GM18520 (cell line): ENCODE measurements at regions not wholly inside any gene's neighbourhood (a gene's known extent, or its start where the extent isn't known, plus 50 kb on each side); places are given as distances from the start of the nearest gene placed in this dataset.
"Not testable (repeated sequence)": the region's sequence is repeated elsewhere in the genome, so short reads cannot be mapped to it uniquely, and the experiment has no call there.

Experiments
- ATAC-seq: cut with Tn5 transposase; IDR thresholded peaks from one replicate; pipeline ENCODE4 v1.9.1; 2021; ENCODE audit not compliant: unreplicated experiment

DNA sequence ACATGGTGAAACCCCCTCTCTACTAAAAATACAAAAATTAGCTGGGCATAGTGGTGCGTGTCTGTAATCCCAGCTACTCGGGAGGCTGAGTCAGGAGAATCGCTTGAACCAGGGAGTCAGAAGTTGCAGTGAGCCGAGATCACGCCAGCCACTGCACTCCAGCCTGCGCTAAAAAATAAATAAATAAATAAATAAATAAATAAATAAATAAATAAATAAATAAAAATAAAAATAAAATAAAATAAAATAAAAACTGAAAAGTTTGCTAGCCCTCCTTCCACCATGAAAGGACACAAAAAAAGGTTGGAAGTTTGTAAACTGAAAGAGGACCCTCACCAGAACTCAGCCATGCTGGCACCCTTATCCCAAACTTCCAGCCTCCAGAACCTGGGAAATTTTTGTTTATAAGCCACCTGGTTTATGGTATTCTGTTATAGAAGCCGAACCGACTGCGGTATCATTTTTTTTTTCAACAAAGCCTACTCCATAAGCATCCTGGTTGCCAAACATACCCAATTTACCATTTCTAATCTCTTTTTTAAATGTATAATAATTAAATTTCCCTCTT is 448.2 kb downstream of the SEMA3D start:
- ATAC-seq, result no peak

DNA sequence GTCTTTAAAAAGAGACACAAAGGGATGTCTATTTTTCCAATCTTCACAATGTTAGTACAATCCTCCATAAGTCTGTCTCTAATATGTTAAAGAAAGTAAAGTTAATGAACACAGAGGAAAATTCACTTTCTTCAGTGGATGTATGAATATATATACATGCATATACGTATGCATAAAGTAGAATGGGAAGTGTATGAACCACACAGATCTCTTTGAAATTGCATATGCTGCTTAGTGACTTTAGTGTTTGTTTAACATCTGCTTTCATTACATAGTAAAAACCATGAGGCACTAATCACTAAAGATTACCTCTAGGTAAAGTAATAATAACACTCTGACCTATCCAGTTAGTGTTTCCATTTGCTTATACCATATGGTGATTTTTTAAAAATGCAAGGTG is 451.2 kb downstream of the SEMA3D start:
- ATAC-seq, result no peak

DNA sequence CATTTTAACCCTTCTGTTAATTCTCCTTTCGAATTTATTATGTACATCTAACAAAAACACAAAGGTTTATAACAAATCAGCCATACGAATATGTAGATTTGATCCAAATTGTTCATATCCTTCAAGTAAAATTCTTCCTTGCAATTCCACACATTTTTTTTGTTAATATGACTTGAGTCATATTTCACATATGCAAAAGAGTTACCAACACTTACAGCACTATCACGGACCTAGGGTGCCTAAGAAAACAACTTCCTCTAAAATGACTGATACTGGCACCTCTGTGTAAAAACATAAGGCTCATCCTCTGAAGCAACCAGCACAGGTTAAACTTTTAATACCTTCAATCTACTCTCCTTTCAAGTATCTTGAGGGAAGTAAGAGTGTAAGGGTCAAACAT is 451.8 kb downstream of the SEMA3D start:
- ATAC-seq, result no peak

DNA sequence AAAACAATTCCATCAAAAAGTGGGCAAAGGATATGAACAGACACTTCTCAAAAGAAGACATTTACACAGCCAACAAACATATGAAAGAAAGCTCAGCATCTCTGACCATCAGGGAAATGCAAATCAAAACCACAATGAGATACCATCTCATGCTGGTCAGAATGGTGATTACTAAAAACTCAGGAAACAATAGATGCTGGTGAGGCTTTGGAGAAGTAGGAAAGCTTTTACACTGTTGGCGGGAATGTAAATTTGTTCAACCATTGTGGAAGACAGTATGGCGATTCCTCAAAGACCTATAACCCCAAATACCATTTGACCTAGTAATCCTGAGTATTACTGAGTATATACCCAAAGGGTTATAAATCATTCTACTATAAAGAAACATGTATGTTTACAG is 452.9 kb downstream of the SEMA3D start:
- ATAC-seq, result not testable (repeated sequence)

DNA sequence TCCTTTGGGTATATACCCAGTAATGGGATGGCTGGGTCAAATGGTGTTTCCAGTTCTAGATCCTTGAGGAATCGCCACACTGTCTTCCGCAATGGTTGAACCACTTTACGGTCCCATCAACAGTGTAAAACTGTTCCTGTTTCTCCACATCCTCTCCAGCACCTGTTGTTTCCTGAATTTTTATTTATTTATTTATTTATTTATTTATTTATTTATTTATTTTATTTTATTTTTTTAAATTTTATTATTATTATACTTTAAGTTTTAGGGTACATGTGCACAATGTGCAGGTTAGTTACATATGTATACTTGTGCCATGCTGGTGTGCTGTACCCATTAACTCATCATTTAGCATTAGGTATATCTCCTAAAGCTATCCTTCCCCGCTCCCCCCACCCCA is 456.0 kb downstream of the SEMA3D start:
- not testable (repeated sequence) for ATAC-seq

DNA sequence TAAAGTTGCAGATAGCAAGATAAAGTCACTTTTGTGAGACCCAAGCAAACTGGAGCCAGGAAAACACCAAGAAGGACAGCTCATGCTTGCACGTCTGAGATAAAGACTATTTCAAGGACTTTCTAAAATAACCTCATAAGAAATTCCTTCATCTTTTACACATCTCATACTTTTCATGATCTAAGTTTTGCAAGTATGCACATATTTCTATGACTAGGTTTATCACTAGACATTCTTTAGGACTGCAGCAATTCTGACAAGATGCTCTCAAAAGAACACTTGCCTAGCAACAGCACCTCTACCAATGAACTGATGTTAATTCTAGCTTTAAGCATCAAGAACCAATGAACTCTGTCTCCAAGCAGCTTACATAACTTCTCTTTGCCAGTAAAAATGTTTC is 457.6 kb downstream of the SEMA3D start:
- no peak for ATAC-seq

DNA sequence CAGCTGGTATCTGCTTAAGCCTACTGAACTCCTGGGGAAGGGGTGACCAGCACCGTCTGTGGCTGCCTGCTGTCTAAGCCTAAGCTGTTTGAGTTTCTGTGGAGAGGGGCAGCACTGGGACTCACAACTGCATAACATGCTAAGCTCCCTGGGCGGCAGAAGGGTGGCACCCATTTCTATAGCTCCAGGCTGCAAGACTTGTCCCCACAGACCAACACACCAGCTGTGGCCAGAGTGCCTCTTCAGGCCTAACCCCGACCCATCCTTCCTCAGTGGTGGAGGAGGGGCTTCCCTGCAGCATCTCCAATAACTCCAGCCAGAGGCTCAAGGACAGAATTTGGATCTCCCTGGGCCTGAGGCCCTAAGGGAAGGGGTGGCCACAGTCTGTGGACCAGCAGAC is 464.1 kb downstream of the SEMA3D start:
- no peak for ATAC-seq

DNA sequence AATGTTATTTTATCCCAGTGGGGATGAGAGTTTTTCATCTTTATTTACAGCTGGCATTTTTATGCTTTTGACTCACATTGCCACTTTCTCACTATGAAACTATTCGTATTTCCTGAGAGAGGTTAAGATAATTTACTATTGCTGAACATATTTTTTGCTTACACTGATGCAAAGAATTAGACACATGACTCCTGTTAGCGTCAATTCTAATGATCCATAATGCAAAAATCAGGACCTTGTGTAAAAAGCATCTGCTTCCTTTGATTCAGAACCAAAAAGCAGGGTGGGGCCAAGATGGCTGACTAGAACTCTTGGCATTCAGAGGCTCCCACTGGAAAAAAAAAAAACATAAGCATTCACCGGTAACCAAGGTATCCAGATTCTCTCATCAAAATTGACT is 464.8 kb downstream of the SEMA3D start:
- no peak for ATAC-seq

DNA sequence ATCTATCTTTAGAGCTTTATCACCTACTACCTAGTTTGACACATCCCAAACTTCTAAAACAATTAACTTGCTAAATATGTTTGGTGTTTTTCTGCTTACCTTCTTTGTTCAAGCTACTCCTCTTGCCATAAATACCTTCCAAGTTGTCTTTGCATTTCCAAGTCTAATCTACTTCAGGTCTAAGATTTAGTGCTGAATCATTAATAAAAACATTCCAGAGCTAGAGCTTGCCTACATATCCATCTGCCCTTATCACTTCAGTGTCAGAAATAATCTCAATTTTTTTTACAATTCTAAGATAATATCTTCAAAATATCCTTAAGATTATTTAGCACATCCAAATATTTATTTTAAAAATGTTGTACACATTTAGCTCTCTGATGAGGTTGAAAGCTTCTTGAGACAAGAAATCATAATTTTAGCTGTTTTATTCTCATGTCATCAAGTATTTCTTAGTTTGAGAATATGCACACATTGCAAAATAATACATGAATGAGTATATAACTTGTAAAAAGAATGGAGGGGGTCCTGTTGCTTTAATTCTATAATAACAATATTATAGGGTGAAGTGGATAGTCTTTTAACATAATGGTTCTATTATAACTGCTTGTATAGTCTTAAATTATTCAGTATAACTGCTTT is 466.3 kb downstream of the SEMA3D start:
- ATAC-seq, result no peak

DNA sequence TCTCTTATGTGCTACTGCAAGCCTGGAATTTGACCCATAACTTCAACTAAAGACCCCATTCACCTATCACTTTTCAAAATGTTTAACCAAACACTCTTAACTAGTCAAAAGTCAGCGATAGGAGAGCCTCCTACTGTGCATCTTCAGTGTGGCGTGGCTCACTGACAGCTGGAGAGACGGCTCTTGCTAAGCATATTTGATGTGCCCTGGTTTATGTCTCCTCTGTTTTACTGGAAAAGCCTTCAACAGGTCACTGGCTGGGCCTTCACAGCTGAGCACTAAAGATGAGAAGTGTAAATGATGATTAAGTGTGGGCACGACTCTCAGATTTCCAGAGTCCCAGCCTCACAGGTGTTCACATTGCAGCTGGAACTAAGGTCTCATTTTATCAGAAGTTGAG is 472.1 kb downstream of the SEMA3D start:
- no peak for ATAC-seq

DNA sequence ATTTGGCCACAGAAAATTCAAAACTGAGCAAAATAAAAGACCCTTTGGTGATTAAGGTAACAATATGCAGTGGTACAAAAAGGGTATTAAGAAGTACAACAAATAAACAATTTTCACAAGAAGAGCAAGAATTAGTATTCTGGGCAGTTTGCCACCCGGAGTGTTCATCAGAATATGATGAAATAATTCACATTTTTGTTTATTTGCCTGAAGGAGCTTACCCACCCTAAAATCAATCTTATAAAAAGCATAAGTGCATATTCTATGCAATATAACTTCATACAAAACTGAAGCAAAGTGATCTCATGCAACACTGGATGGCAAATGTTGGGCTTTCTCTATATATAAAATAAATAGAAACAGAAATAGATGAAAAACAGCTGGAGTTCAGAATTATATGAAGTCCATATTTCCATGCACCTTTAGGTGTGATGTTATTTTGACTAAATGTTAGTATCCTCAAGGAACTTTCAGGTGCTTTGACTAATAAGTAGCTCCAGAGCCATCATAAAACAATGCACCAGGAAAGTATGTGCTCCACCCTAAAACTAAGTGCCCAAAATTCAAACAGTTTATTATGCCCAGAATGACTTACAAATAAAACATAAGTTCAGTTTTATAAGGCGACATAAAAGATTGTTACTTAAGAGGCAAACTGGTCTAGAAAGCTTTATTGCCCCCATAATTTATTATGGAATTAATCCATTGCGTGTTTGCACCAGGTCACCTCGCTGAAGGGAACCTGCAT is 474.3 kb downstream of the SEMA3D start:
- no peak for ATAC-seq

DNA sequence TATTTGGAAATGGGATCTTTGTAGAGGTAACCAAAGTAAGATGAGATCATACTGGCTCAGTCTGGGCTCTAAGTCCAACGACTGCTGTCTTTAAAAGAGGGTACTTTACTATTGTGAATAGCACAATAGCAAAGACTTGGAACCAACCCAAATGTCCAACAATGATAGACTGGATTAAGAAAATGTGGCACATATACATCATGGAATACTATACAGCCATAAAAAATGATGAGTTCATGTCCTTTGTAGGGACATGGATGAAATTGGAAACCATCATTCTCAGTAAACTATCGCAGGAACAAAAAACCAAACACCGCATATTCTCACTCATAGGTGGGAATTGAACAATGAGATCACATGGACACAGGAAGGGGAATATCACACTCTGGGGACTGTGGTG is 476.3 kb downstream of the SEMA3D start:
- ATAC-seq, result not testable (repeated sequence)

DNA sequence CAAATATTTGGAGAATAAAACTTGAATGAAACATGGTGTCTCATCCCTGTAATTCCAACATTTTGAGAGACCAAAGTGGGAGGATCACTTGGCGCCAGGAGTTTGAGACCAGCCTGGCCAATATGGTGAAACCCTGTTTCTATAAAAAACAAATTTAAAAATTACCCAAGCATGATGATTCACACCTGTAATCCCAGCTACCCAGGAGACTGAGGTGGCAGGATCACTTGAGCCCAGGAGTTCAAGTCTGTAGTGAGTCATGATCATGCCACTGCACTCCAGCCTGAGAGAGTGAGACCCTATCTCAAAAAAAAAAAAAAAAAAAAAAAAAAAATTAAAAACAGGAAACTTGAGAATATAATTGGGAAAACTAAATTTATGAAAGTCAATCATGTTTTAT is 481.1 kb downstream of the SEMA3D start:
- no peak for ATAC-seq

DNA sequence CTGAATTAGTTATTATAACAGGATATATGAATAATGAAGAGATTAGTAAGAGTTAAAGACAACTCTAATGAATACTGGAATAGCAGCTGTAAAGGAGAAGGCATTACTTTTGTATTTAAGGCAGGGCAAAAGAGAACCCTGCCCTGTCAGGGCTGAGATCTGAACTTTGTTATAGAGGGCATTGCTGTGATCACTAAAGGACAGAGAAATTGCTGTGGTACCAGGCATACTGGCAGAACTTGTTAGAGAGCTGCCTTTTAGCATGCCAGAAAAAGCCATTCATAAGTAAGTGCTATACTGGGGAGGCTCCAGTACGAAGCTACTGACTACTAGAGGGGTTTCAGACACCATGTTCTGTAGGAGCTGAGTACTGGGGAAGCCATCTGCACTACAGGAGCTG is 481.8 kb downstream of the SEMA3D start:
- ATAC-seq, result no peak

DNA sequence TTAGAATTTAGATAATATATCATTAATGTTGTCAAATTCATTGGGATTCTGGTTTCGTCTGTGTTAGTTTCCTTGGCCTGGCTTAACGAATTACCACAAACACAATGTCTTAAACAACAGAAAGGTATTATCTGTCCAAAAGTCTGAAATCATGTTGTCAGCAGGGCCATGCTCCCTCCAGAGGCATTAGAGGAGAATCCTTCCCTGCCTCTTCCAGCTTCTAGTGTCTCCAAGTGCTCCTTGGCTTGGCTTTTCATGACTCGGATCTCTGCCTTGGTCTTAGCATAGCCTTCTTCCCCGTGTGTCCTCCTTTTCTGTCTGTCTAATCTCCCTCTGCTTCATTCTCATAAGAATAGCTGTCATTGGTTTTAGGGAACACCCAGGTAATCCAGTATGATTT is 482.5 kb downstream of the SEMA3D start:
- ATAC-seq, result no peak

DNA sequence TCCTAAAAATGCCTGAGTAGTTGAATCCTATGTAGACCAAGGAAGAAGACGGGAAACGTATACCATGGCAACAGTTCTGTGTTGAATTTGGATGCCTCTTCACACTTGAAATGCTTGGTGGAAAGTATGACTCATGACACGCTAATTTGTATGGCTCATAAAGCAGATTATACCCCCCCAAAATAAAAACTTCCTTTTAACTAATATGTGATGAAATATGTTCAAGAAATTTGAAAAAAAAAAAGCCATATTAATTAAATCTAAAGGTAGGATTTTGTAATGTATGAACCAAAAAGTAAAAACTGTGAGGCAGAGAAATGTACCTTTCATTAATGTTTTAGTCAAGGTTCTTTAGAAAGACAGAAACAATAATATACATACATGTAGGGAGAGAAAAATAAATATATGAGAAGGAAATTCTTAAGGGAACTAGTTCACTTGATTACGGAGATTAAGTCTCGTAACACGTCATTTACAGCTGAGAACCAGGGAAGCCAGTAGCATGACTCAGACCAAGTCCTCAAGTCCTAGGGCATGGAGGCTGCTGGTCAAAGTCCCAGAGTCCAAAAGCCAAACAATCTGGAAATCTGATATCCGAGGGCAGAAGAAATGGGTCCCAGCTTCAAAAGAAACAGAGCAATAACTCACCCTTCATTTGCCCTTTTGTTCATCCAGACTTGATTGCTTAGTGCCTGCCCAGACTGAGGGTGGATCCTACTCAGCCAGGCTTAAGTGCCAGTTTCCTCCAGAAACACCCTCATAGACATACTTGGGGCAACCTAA is 485.1 kb downstream of the SEMA3D start:
- ATAC-seq, result no peak

DNA sequence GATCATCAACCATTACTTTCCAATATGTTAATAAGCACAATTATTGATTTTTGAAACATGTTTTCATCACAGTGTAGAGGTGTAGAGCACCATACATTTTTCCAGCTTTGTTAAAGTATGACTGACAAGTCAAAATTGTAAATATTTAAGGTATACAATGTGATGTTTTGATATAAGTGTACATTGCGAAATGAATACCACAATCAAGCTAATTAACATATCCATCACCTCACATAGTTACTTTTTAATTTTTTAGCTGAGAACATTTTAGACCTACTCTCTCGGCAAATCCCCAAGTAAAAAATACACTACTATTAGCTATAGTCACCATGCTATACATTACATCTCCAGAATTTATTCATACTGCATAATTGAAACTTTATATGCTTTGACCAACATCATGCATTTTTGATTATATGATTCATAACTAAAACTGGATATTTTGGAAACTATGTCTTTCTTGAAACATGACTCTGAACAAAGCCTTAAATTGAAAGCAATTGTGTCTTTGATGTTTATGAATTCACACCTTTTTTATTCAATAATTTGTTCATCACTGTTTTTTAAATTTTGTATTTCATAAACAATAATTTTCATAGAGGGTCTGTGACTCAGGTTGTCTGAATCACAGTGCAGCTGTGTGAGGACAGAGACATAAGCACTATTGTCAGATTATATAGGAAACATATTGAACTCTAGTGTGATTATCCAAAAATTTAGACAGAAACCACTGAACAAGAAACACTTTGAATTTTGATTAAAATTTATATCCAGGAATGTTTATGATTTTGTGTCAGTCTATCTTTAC is 486.1 kb downstream of the SEMA3D start:
- no peak for ATAC-seq

DNA sequence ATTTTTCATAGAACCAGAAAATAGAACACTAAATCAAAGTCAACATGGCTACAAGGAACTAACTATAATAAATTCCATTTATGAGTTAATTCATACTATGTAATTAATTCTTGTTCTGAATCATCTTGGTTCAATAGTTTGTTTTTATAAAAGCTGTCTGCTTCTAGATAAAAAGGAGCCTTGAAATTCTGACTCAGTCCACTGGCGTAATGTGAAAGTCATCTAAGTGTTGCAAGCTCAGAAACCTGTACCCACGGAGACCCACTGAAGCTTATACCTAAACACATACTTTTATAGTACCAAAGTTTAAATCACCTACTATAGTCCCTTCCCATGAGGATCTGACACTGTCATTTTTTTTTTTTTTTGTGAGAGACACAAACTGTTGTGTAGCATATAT is 489.4 kb downstream of the SEMA3D start:
- no peak for ATAC-seq

DNA sequence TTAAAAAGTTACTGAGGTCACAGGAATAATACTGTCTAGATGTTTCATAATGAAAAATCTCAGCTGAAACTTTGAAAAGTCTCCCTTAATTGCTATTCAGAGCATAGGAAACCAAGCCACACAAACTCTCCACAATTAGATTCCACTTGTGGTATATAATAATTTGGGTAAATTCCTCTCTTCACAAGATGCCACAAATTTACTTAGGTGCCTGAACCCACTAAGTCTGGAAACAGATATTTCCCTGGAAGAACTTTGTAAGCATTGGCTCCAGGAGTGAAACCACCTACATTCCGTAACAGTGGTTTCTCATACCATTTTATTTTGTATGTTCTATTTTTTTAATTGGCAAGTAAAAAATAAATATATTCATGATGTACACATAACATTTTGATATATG is 493.4 kb downstream of the SEMA3D start:
- ATAC-seq, result no peak

DNA sequence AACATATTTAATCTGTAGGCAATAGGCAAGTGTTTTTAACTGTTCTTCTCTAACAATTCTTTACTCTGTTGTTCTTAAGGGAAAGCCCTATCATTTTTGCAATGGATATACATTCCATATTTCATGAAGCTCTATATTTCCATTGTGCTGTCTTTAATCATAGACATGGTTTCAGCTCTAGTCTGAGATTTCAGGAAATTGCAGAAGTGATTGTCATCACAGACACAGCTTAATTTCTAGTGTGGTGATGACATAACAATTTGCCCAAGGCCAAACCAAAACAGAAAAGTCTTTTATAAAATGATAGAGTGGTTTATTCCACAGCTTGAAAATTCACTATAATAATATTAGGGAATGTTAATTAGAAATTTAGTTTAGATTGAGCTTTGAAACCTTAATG is 494.1 kb upstream of the SEMA3A start:
- ATAC-seq, result no peak

DNA sequence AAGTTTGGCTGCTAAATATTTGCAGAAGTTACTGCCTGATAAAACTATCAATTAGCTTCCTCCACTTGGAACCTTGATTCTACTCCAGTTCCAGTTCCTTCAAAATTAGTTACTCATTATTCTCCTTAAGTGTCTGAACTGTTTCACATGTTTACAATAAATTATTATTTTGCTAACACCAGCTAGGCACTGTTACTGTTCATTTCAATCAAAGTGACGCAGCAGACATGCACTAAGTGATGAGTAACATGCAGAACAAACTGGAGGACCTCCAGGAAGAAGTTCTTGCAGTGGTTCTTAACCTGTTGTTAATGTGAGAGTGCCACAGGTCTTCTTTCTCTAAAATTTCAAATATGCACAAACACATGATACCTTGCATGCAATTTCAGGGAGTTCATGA is 491.8 kb upstream of the SEMA3A start:
- ATAC-seq, result no peak
